ENCODE measurements at regions not wholly inside any gene's neighbourhood (a gene's known extent, or its start where the extent isn't known, plus 50 kb on each side); places are given as distances from the start of the nearest gene placed in this dataset.

DNA sequence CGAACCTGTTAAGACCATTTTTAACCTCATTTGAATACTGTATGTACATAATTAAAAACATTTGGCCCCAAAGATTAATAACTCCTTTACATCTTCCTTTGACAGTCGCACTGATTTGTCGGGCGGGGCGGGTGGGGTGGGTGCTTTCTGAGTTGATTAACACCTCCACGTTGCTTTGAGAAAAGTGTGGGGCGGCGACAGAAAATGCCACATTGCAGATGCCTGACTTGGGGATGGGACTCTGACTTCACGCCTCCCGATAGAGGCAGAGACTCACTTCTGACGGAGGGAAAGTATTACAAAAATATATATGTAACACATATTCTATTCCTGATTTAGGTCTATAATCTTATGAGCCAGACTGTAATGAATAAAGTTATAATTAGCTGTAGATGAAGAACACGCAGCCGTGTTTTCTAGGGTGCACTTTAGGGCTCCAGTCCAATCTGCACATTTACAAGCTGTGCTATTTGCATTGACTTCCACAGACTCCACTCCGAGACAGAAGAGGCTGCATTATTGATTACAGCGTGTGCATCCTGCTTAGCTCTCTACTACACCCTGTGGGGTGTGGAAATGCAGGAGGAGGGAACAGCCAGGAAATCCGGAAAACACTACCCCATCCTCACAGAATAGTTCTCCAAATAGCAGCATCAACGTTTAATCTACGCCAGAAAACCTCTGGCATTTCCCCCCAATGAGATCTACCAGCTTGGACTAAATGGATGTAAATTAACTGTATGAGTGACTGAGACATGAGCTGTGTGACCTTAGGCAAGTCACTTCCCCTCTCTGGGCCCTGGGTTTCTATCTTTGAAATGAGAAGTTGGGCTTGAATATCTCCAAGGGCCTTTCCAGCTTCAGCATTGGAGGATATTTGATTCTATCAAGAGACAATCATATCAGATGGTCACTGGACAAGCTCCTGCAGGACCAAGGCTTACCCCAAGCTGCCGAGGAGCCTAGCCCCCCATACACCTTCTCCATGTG, 308.0 kb downstream of the RRAGC start:
- TF ChIP-seq, protein P1, sequence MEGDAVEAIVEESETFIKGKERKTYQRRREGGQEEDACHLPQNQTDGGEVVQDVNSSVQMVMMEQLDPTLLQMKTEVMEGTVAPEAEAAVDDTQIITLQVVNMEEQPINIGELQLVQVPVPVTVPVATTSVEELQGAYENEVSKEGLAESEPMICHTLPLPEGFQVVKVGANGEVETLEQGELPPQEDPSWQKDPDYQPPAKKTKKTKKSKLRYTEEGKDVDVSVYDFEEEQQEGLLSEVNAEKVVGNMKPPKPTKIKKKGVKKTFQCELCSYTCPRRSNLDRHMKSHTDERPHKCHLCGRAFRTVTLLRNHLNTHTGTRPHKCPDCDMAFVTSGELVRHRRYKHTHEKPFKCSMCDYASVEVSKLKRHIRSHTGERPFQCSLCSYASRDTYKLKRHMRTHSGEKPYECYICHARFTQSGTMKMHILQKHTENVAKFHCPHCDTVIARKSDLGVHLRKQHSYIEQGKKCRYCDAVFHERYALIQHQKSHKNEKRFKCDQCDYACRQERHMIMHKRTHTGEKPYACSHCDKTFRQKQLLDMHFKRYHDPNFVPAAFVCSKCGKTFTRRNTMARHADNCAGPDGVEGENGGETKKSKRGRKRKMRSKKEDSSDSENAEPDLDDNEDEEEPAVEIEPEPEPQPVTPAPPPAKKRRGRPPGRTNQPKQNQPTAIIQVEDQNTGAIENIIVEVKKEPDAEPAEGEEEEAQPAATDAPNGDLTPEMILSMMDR (conservative IDR thresholded peaks at IDR 0.05; ENCODE audit: low read depth in 2 of 2): no peak
- TF ChIP-seq NANOG (IDR thresholded peaks at IDR 0.05; ENCODE audit: borderline replicate concordance) (no peak), EZH2phosphoT487 (IDR thresholded peaks at IDR 0.05; ENCODE audit: unreplicated experiment) (no peak), EZH2 (IDR thresholded peaks at IDR 0.05; ENCODE audit: low read depth, unreplicated experiment) (no peak), POLR2AphosphoS5 (IDR thresholded peaks at IDR 0.05; ENCODE audit: low read depth) (no peak), ZNF331 (CRISPR knock-in tag; IDR thresholded peaks at IDR 0.05; ENCODE audit: low read depth) (no peak)
- TF ChIP-seq, protein P2, sequence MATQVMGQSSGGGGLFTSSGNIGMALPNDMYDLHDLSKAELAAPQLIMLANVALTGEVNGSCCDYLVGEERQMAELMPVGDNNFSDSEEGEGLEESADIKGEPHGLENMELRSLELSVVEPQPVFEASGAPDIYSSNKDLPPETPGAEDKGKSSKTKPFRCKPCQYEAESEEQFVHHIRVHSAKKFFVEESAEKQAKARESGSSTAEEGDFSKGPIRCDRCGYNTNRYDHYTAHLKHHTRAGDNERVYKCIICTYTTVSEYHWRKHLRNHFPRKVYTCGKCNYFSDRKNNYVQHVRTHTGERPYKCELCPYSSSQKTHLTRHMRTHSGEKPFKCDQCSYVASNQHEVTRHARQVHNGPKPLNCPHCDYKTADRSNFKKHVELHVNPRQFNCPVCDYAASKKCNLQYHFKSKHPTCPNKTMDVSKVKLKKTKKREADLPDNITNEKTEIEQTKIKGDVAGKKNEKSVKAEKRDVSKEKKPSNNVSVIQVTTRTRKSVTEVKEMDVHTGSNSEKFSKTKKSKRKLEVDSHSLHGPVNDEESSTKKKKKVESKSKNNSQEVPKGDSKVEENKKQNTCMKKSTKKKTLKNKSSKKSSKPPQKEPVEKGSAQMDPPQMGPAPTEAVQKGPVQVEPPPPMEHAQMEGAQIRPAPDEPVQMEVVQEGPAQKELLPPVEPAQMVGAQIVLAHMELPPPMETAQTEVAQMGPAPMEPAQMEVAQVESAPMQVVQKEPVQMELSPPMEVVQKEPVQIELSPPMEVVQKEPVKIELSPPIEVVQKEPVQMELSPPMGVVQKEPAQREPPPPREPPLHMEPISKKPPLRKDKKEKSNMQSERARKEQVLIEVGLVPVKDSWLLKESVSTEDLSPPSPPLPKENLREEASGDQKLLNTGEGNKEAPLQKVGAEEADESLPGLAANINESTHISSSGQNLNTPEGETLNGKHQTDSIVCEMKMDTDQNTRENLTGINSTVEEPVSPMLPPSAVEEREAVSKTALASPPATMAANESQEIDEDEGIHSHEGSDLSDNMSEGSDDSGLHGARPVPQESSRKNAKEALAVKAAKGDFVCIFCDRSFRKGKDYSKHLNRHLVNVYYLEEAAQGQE (IDR thresholded peaks at IDR 0.05; ENCODE audit: unreplicated experiment): no peak

All from GM23338 (cell line).